Prostate gland (tissue), 1 donor: ENCODE measurements at regions not wholly inside any gene's neighbourhood (a gene's known extent, or its start where the extent isn't known, plus 50 kb on each side); places are given as distances from the start of the nearest gene placed in this dataset.

Source experiments
- POLR2A ChIP-seq: fragments of 450-650 bp; IDR thresholded peaks from one replicate; pipeline ENCODE4 v1.6.1; 2016; ENCODE audit warnings: antibody characterized with exemption, mild to moderate bottlenecking
- POLR2AphosphoS5 ChIP-seq: sonication (generic); formaldehyde crosslinking; IDR thresholded peaks from one replicate; pipeline ENCODE4 v1.6.1; 2017; ENCODE audit warnings: antibody characterized with exemption

DNA sequence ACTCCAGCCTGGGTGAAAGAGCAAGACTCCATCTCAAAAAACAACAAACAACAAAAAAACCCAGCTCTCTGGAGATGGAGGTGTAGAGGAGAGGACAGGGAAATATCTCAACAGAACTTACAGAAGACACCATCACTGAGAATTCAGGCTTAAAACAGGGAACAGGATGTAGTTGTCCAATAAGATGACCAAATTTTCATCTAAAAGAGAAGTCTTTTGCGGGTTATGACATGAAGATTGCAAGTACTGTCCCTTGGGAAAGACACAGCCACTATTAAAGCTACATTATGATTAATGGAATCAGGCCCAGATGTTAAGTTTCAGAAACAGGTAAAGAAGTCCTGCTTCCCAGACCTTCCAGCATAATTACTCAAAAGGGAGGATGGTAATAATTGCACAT is 235.2 kb upstream of the NRP1 start:
- no peak for TF ChIP-seq POLR2A
- no peak for TF ChIP-seq POLR2AphosphoS5
